NCI-H2107 treated with DMSO at 0.1 percent for 48 hours (cell line): ENCODE measurements at regions not wholly inside any gene's neighbourhood (a gene's known extent, or its start where the extent isn't known, plus 50 kb on each side); places are given as distances from the start of the nearest gene placed in this dataset.

ENCODE experiments used
- DNase-seq: peaks from one replicate; lab custom pipeline; 2025; ENCODE audit not compliant: unreplicated experiment; lab: John Stamatoyannopoulos, UW

GRCh38 chr6:142558786-142559185, 257.0 kb downstream of the ADGRG6 start:
- no peak for DNase-seq

GRCh38 chr6:142561511-142562265, 259.9 kb downstream of the ADGRG6 start:
- no peak for DNase-seq

GRCh38 chr6:142562865-142563264, 261.1 kb downstream of the ADGRG6 start:
- DNase-seq = no peak

- DNase-seq = no peak
Measured at GRCh38 chr6:142566628-142567396, 265.0 kb downstream of the ADGRG6 start.

- no peak for DNase-seq
Measured at GRCh38 chr6:142567461-142567860, 265.7 kb downstream of the ADGRG6 start.

- DNase-seq = no peak
Measured at GRCh38 chr6:142568857-142569597, 267.2 kb downstream of the ADGRG6 start.

- no peak for DNase-seq
Measured at GRCh38 chr6:142569676-142570075, 267.9 kb downstream of the ADGRG6 start.

- no peak for DNase-seq
Measured at GRCh38 chr6:142570221-142570671, 268.4 kb downstream of the ADGRG6 start.

GRCh38 chr6:142592876-142593275, 291.1 kb downstream of the ADGRG6 start:
- DNase-seq = no peak

- DNase-seq = no peak
Measured at GRCh38 chr6:142597836-142598235, 296.0 kb downstream of the ADGRG6 start.

- DNase-seq = no peak
Measured at GRCh38 chr6:142601427-142601826, 299.6 kb downstream of the ADGRG6 start.

- DNase-seq = no peak
Measured at GRCh38 chr6:142602972-142603371, 301.2 kb downstream of the ADGRG6 start.

GRCh38 chr6:142605922-142606485, 304.2 kb downstream of the ADGRG6 start:
- DNase-seq = no peak

- no peak for DNase-seq
Measured at GRCh38 chr6:142612956-142613355, 311.1 kb downstream of the ADGRG6 start.

- no peak for DNase-seq
Measured at GRCh38 chr6:142613981-142614380, 312.2 kb downstream of the ADGRG6 start.

- DNase-seq = no peak
Measured at GRCh38 chr6:142617158-142617557, 315.4 kb downstream of the ADGRG6 start.

- DNase-seq = no peak
Measured at GRCh38 chr6:142621822-142622221, 320.0 kb downstream of the ADGRG6 start.

- DNase-seq = no peak
Measured at GRCh38 chr6:142624978-142625715, 319.8 kb downstream of the HIVEP2 start.

GRCh38 chr6:142627474-142627873, 317.5 kb downstream of the HIVEP2 start:
- no peak for DNase-seq

- no peak for DNase-seq
Measured at GRCh38 chr6:142631517-142632385, 313.2 kb downstream of the HIVEP2 start.
